Mammary epithelial cell (primary cell): ENCODE measurements at regions not wholly inside any gene's neighbourhood (a gene's known extent, or its start where the extent isn't known, plus 50 kb on each side); places are given as distances from the start of the nearest gene placed in this dataset.

ENCODE experiments used
- CTCF ChIP-seq, 2 donors: IDR thresholded peaks in 1 of 2; conservative IDR thresholded peaks in 1 of 2; 2 replicates each; pipeline ENCODE4 v1.5.1; 2011 to 2012; ENCODE audit warnings: inconsistent platforms in 2 of 2, low read length in 2 of 2, mild to moderate bottlenecking in 2 of 2, control low read depth in 1 of 2, low read depth in 1 of 2; ENCODE audit not compliant: insufficient read depth in 1 of 2; ENCODE audit errors: extremely low read depth in 1 of 2
- EZH2 ChIP-seq: IDR thresholded peaks from 2 replicates; pipeline ENCODE4 v1.6.1; 2012; ENCODE audit warnings: low read length, inconsistent platforms, borderline replicate concordance

- TF ChIP-seq CTCF (conservative IDR thresholded peaks at IDR 0.05 in 1 of 2, IDR thresholded peaks at IDR 0.05 in 1 of 2; ENCODE audit: extremely low read depth in 1 of 2, insufficient read depth in 1 of 2, low read depth in 1 of 2, low read length in 2 of 2), result no peak
- no peak for TF ChIP-seq EZH2
Observed at GRCh38 chr3:176566757-176567156, 630.5 kb downstream of the TBL1XR1 start.
